ENCODE measurements at regions not wholly inside any gene's neighbourhood (a gene's known extent, or its start where the extent isn't known, plus 50 kb on each side); places are given as distances from the start of the nearest gene placed in this dataset.

- no peak for DNase-seq (ENCODE audit: low read depth)
These were observed 137.4 kb upstream of the RBMS1 start for GRCh38 chr2:160630801-160631590.

- no peak for DNase-seq (ENCODE audit: low read depth)
These were observed 138.7 kb upstream of the RBMS1 start for GRCh38 chr2:160632084-160632975.

- no peak for DNase-seq (ENCODE audit: low read depth)
These were observed 140.8 kb upstream of the RBMS1 start for GRCh38 chr2:160634436-160634835.

- DNase-seq (ENCODE audit: low read depth): peak; percentile 43
These were observed 141.9 kb upstream of the RBMS1 start for GRCh38 chr2:160635488-160635887.

GRCh38 chr2:160639472-160639871 is 145.9 kb upstream of the RBMS1 start:
- no peak for DNase-seq (ENCODE audit: low read depth)

GRCh38 chr2:160646684-160647444 is 153.3 kb upstream of the RBMS1 start:
- DNase-seq (ENCODE audit: low read depth): no peak

- no peak for DNase-seq (ENCODE audit: low read depth)
These were observed 154.5 kb upstream of the RBMS1 start for GRCh38 chr2:160647967-160648685.

GRCh38 chr2:160649698-160650097 is 156.1 kb upstream of the RBMS1 start:
- no peak for DNase-seq (ENCODE audit: low read depth)

GRCh38 chr2:160650196-160651118 is 156.8 kb upstream of the RBMS1 start:
- DNase-seq (ENCODE audit: low read depth): no peak

- DNase-seq (ENCODE audit: low read depth): peak; percentile 22
These were observed 158.0 kb upstream of the RBMS1 start for GRCh38 chr2:160651416-160652200.

GRCh38 chr2:160652236-160652635 is 158.6 kb upstream of the RBMS1 start:
- DNase-seq (ENCODE audit: low read depth): peak; percentile 23

GRCh38 chr2:160657196-160657595 is 163.6 kb upstream of the RBMS1 start:
- DNase-seq (ENCODE audit: low read depth): peak; percentile 31

- no peak for DNase-seq (ENCODE audit: low read depth)
These were observed 165.2 kb upstream of the RBMS1 start for GRCh38 chr2:160658851-160659250.

GRCh38 chr2:160660741-160661140 is 167.1 kb upstream of the RBMS1 start:
- no peak for DNase-seq (ENCODE audit: low read depth)

- no peak for DNase-seq (ENCODE audit: low read depth)
These were observed 171.1 kb upstream of the RBMS1 start for GRCh38 chr2:160664603-160665140.

- peak; percentile 99 for DNase-seq (ENCODE audit: low read depth)
These were observed 172.8 kb upstream of the RBMS1 start for GRCh38 chr2:160666154-160667060.

GRCh38 chr2:160667811-160668210 is 174.2 kb upstream of the RBMS1 start:
- peak; percentile 54 for DNase-seq (ENCODE audit: low read depth)

GRCh38 chr2:160670618-160671017 is 177.0 kb upstream of the RBMS1 start:
- no peak for DNase-seq (ENCODE audit: low read depth)

Measured in iris pigment epithelial cell (primary cell).